ENCODE measurements at regions not wholly inside any gene's neighbourhood (a gene's known extent, or its start where the extent isn't known, plus 50 kb on each side); places are given as distances from the start of the nearest gene placed in this dataset.

- intact Hi-C loops (cut with DNase I, micrococcal nuclease): no loop called here
- TF ChIP-seq CTCF (IDR thresholded peaks at IDR 0.05): no peak
- H3K9me3 ChIP-seq: no peaks in the 10 kb centered on the region
- DNase-seq (no peak), ATAC-seq (no peak)
- H3K4me1 ChIP-seq (ENCODE audit: low read depth): no peaks in the 10 kb centered on the region
- H3K4me3 ChIP-seq: no peak overlapping the region
- H3K36me3 ChIP-seq (ENCODE audit: low read depth): no peaks in the 10 kb centered on the region
These were observed 283.2 kb downstream of the NUAK1 start for GRCh38 chr12:105855361-105856047.

- intact Hi-C loops (cut with DNase I, micrococcal nuclease): no loop called here
- no peak for ATAC-seq
- H3K9me3 ChIP-seq: no peaks in the 10 kb centered on the region
- no peak for TF ChIP-seq CTCF (IDR thresholded peaks at IDR 0.05)
- H3K4me1 ChIP-seq (ENCODE audit: low read depth): no peaks in the 10 kb centered on the region
- no peak overlapping the region for H3K4me3 ChIP-seq
- H3K36me3 ChIP-seq (ENCODE audit: low read depth): no peaks in the 10 kb centered on the region
- DNase-seq: no peak
These were observed 282.7 kb downstream of the NUAK1 start for GRCh38 chr12:105856048-105856405.

- intact Hi-C loops (cut with DNase I, micrococcal nuclease): no loop called here
- Histone ChIP-seq H3K4me3 (no peak overlapping the region), H3K4me1 (ENCODE audit: low read depth) (no peaks in the 10 kb centered on the region), H3K36me3 (ENCODE audit: low read depth) (no peaks in the 10 kb centered on the region), H3K9me3 (no peaks in the 10 kb centered on the region)
- DNase-seq (no peak), ATAC-seq (no peak)
- TF ChIP-seq CTCF (IDR thresholded peaks at IDR 0.05): no peak
These were observed 279.6 kb downstream of the NUAK1 start for GRCh38 chr12:105858981-105859710.

- H3K4me3 ChIP-seq: no peak overlapping the region
- no peaks in the 10 kb centered on the region for H3K4me1 ChIP-seq (ENCODE audit: low read depth)
- ATAC-seq (no peak), DNase-seq (no peak)
- no peaks in the 10 kb centered on the region for H3K9me3 ChIP-seq
- no peak for TF ChIP-seq CTCF (IDR thresholded peaks at IDR 0.05)
- intact Hi-C loops (cut with DNase I, micrococcal nuclease): no loop called here
- H3K36me3 ChIP-seq (ENCODE audit: low read depth): no peaks in the 10 kb centered on the region
These were observed 278.1 kb downstream of the NUAK1 start for GRCh38 chr12:105860561-105861207.

- no peaks in the 10 kb centered on the region for H3K4me1 ChIP-seq (ENCODE audit: low read depth)
- no peaks in the 10 kb centered on the region for H3K36me3 ChIP-seq (ENCODE audit: low read depth)
- DNase-seq (no peak), ATAC-seq (no peak)
- TF ChIP-seq CTCF (IDR thresholded peaks at IDR 0.05): no peak
- H3K4me3 ChIP-seq: no peak overlapping the region
- no peaks in the 10 kb centered on the region for H3K9me3 ChIP-seq
- intact Hi-C loops (cut with DNase I, micrococcal nuclease): no loop called here
These were observed 277.5 kb downstream of the NUAK1 start for GRCh38 chr12:105861227-105861626.

All from mucosa of descending colon (tissue), 3 donors.